PFSK-1 (cell line): ENCODE measurements at regions not wholly inside any gene's neighbourhood (a gene's known extent, or its start where the extent isn't known, plus 50 kb on each side); places are given as distances from the start of the nearest gene placed in this dataset.

ENCODE experiments used
- FOXP2 ChIP-seq: optimal IDR thresholded peaks from 2 replicates; pipeline ENCODE3; 2011; ENCODE audit warnings: borderline replicate concordance, control low read depth, inconsistent platforms; ENCODE audit not compliant: insufficient read depth; ENCODE audit errors: extremely low read length, extremely low read depth
- POLR2AphosphoS5 ChIP-seq: IDR thresholded peaks from 2 replicates; pipeline ENCODE4 v1.6.1; 2012; ENCODE audit warnings: low read depth, mild to moderate bottlenecking, control low read depth, low read length, moderate library complexity
- SIN3A ChIP-seq: IDR thresholded peaks from 2 replicates; pipeline ENCODE4 v1.6.1; 2012; ENCODE audit warnings: mild to moderate bottlenecking, low read length, moderate library complexity, borderline replicate concordance; ENCODE audit not compliant: insufficient read depth
- TAF1 ChIP-seq: IDR thresholded peaks from 2 replicates; pipeline ENCODE4 v1.6.1; 2012; ENCODE audit warnings: low read length, control low read depth, borderline replicate concordance; ENCODE audit not compliant: insufficient read depth
- TF ChIP-seq, protein P1 (sequence below), 2 experiments: IDR thresholded peaks; 2 replicates each; pipeline versions ENCODE4 v1.6.1 to v1.8.0; 2011 to 2012; ENCODE audit warnings: low read depth in 2 of 2, low read length in 2 of 2, control low read depth in 1 of 2, inconsistent platforms in 1 of 2, mild to moderate bottlenecking in 1 of 2, moderate library complexity in 1 of 2; ENCODE audit not compliant: insufficient read depth in 1 of 2

DNA sequence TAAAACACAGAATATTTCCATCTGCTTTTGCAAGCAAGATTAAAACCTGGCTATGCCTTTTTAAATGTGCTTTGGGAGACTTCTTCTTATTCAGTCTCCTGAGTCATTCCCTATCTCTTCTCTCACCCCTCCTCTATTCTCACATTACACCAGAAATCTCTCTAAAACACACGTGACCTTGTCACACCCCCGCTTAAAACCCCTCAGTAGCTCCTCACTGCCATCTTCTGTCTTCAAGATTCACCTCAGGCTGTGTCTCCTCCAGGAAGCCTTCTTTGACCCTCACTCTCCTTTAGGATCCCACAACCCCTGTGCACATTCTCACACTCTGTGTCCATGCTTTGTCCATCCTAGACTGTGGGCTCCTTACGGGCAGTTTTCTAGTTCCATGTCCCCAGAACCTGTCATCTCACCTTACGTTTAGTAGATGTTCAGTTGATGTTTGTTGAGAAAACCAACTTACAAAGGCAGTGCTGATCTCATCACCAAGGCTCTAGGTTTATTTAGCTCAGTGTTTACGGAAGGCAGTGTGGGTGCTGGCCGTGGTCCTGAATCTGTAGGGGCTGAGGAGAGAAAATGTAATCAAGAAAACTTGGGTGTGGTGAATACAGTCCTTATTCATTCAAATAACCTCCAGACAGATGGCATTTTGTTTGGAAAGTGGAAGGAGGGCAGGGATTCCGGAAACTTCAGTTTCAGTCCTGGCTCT, 143.5 kb downstream of the DMRTA2 start:
- TF ChIP-seq FOXP2: no peak
- TF ChIP-seq TAF1: no peak
- TF ChIP-seq, protein P1, sequence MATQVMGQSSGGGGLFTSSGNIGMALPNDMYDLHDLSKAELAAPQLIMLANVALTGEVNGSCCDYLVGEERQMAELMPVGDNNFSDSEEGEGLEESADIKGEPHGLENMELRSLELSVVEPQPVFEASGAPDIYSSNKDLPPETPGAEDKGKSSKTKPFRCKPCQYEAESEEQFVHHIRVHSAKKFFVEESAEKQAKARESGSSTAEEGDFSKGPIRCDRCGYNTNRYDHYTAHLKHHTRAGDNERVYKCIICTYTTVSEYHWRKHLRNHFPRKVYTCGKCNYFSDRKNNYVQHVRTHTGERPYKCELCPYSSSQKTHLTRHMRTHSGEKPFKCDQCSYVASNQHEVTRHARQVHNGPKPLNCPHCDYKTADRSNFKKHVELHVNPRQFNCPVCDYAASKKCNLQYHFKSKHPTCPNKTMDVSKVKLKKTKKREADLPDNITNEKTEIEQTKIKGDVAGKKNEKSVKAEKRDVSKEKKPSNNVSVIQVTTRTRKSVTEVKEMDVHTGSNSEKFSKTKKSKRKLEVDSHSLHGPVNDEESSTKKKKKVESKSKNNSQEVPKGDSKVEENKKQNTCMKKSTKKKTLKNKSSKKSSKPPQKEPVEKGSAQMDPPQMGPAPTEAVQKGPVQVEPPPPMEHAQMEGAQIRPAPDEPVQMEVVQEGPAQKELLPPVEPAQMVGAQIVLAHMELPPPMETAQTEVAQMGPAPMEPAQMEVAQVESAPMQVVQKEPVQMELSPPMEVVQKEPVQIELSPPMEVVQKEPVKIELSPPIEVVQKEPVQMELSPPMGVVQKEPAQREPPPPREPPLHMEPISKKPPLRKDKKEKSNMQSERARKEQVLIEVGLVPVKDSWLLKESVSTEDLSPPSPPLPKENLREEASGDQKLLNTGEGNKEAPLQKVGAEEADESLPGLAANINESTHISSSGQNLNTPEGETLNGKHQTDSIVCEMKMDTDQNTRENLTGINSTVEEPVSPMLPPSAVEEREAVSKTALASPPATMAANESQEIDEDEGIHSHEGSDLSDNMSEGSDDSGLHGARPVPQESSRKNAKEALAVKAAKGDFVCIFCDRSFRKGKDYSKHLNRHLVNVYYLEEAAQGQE (IDR thresholded peaks at IDR 0.05; ENCODE audit: insufficient read depth in 1 of 2, low read depth in 2 of 2, low read length in 2 of 2): peak; percentile 85 to 97
- TF ChIP-seq SIN3A: no peak
- no peak for TF ChIP-seq POLR2AphosphoS5

DNA sequence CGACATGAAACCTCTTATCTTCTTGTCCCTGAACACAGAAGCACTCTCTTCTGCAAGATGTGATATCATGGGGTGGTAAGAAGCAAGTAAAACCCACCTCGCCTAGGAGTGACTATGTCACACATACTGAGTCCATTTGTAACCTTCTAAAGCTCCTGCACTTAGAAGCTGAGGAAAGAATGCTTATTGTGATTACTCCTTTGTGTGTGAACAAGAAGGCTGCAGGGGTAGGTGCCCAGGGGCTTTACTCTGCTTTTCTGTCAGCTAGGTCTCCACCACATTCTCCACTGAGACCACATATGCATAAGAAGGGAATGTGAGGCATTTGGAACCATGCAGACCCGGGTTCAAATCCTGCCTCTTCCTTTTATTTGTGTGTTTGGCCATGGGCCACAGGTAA, 144.3 kb downstream of the DMRTA2 start:
- no peak for TF ChIP-seq FOXP2
- no peak for TF ChIP-seq POLR2AphosphoS5
- no peak for TF ChIP-seq SIN3A
- no peak for TF ChIP-seq TAF1
- TF ChIP-seq, protein P1 (IDR thresholded peaks at IDR 0.05; ENCODE audit: insufficient read depth in 1 of 2, low read depth in 2 of 2, low read length in 2 of 2): no peak

DNA sequence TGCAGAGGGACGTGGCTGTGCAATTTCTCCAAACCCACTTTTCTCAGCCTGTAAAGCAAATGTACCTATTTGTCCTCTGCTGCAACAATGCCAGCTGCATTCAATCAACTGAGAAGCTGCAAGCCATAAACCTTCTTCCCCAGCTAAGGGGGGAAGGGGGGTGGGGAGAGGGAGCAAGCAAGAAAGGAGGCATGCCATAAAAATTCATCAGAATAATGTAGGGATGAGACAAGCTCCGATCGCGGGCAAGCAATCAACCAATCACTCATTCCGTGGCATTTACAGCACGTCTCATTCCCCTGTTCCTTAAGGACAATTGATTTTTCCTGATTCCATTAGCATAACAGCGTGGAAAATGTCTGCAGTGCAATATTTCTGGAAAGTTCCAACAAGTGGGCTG, 144.8 kb downstream of the DMRTA2 start:
- TF ChIP-seq POLR2AphosphoS5 (no peak), SIN3A (no peak), TAF1 (no peak), FOXP2 (no peak)
- TF ChIP-seq, protein P1 (IDR thresholded peaks at IDR 0.05; ENCODE audit: insufficient read depth in 1 of 2, low read depth in 2 of 2, low read length in 2 of 2): no peak

DNA sequence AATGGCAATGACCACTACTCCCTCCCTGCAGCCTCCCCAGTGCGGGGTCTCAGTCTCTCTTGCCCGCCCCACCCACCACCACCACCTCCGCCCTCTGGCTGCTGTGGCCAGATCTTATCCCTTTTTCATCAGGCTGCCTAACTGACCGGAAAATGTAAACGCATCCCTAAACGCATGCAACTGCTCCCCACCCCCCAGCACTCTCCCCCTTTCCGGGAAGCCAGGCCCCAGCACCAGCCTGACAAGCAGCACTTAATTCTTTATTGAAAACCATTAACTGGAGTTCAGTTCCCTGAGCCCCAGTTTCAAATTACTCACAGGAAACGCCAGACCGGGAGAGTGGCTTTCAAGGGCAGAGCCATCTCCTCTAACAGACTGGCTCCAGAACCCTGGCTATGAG, 147.7 kb downstream of the DMRTA2 start:
- no peak for TF ChIP-seq POLR2AphosphoS5
- TF ChIP-seq TAF1: no peak
- TF ChIP-seq SIN3A: no peak
- TF ChIP-seq, protein P1 (IDR thresholded peaks at IDR 0.05; ENCODE audit: insufficient read depth in 1 of 2, low read depth in 2 of 2, low read length in 2 of 2): no peak
- no peak for TF ChIP-seq FOXP2

DNA sequence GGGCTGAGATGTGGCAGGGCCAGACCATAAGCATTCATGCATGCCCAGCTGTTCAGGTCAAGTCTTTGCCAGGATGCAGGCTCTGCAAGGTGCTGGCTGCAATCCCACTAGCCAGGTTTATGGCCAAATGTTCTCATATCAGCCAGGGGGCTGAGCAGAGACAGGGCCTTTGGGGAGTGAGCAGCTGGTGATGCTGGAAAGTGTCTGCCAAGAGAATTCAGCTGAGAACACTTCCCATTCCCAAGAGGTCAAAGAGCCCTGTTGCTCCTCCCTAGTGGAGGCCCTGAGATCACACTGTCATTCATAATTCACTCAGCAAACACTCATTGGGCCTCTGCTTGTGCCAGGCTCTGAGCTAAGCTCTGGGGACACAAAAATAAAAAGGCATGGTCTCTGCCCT, 150.3 kb downstream of the DMRTA2 start:
- TF ChIP-seq, protein P1 (IDR thresholded peaks at IDR 0.05; ENCODE audit: insufficient read depth in 1 of 2, low read depth in 2 of 2, low read length in 2 of 2): no peak
- TF ChIP-seq POLR2AphosphoS5 (no peak), FOXP2 (no peak), SIN3A (no peak), TAF1 (no peak)
